Panc1 (cell line): ENCODE measurements at regions not wholly inside any gene's neighbourhood (a gene's known extent, or its start where the extent isn't known, plus 50 kb on each side); places are given as distances from the start of the nearest gene placed in this dataset.

Experiments used
- POLR2AphosphoS5 ChIP-seq: IDR thresholded peaks from 2 replicates; pipeline ENCODE4 v1.6.1; 2012; ENCODE audit warnings: mild to moderate bottlenecking, low read depth, low read length, moderate library complexity
- TCF7L2 ChIP-seq: IDR thresholded peaks from 2 replicates; pipeline ENCODE4 v1.6.1; 2011; ENCODE audit warnings: mild to moderate bottlenecking, low read depth, low read length, inconsistent platforms
- TF ChIP-seq, protein P1 (sequence below): fragments of 450-650 bp; IDR thresholded peaks from 2 replicates; pipeline ENCODE4 v1.5.1; 2017; ENCODE audit warnings: mild to moderate bottlenecking
- TF ChIP-seq, protein P2 (sequence below), 2 experiments: IDR thresholded peaks; 2 replicates each; pipeline ENCODE4 v1.6.1; 2011 to 2012; ENCODE audit warnings: low read depth in 2 of 2, control low read depth in 1 of 2, low read length in 1 of 2, mild to moderate bottlenecking in 1 of 2, moderate library complexity in 1 of 2; ENCODE audit not compliant: insufficient read depth in 1 of 2

DNA sequence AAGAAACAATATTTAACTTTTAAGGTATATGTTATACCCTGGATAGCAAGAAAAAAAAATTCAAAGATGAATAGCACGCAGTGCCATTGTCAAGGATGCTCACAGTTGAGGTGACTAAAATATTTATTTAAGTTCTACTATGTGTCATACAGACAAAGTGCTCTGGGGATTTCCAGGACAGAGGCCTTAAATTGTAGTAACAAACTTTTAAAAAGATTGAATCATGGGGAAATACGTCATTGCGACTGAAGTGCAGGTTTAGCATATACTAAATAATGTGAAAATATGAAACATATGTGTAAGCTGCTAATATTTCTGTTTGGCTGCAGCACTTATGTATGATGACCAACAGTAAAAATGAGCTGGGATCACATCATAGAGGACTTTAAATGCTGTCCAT lies 748.0 kb upstream of the PCDH7 start:
- TF ChIP-seq, protein P1, sequence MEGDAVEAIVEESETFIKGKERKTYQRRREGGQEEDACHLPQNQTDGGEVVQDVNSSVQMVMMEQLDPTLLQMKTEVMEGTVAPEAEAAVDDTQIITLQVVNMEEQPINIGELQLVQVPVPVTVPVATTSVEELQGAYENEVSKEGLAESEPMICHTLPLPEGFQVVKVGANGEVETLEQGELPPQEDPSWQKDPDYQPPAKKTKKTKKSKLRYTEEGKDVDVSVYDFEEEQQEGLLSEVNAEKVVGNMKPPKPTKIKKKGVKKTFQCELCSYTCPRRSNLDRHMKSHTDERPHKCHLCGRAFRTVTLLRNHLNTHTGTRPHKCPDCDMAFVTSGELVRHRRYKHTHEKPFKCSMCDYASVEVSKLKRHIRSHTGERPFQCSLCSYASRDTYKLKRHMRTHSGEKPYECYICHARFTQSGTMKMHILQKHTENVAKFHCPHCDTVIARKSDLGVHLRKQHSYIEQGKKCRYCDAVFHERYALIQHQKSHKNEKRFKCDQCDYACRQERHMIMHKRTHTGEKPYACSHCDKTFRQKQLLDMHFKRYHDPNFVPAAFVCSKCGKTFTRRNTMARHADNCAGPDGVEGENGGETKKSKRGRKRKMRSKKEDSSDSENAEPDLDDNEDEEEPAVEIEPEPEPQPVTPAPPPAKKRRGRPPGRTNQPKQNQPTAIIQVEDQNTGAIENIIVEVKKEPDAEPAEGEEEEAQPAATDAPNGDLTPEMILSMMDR, result no peak
- TF ChIP-seq POLR2AphosphoS5 (no peak), TCF7L2 (no peak)
- TF ChIP-seq, protein P2, sequence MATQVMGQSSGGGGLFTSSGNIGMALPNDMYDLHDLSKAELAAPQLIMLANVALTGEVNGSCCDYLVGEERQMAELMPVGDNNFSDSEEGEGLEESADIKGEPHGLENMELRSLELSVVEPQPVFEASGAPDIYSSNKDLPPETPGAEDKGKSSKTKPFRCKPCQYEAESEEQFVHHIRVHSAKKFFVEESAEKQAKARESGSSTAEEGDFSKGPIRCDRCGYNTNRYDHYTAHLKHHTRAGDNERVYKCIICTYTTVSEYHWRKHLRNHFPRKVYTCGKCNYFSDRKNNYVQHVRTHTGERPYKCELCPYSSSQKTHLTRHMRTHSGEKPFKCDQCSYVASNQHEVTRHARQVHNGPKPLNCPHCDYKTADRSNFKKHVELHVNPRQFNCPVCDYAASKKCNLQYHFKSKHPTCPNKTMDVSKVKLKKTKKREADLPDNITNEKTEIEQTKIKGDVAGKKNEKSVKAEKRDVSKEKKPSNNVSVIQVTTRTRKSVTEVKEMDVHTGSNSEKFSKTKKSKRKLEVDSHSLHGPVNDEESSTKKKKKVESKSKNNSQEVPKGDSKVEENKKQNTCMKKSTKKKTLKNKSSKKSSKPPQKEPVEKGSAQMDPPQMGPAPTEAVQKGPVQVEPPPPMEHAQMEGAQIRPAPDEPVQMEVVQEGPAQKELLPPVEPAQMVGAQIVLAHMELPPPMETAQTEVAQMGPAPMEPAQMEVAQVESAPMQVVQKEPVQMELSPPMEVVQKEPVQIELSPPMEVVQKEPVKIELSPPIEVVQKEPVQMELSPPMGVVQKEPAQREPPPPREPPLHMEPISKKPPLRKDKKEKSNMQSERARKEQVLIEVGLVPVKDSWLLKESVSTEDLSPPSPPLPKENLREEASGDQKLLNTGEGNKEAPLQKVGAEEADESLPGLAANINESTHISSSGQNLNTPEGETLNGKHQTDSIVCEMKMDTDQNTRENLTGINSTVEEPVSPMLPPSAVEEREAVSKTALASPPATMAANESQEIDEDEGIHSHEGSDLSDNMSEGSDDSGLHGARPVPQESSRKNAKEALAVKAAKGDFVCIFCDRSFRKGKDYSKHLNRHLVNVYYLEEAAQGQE (IDR thresholded peaks at IDR 0.05; ENCODE audit: insufficient read depth in 1 of 2, low read depth in 2 of 2, low read length in 1 of 2), result no peak
